HG03108 (cell line): ENCODE measurements at regions not wholly inside any gene's neighbourhood (a gene's known extent, or its start where the extent isn't known, plus 50 kb on each side); places are given as distances from the start of the nearest gene placed in this dataset.
"Not testable (repeated sequence)": the region's sequence is repeated elsewhere in the genome, so short reads cannot be mapped to it uniquely, and the experiment has no call there.

ENCODE experiments used
- ATAC-seq: cut with Tn5 transposase; IDR thresholded peaks from one replicate; pipeline ENCODE4 v1.9.1; 2021; ENCODE audit warnings: moderate library complexity; ENCODE audit not compliant: unreplicated experiment

DNA sequence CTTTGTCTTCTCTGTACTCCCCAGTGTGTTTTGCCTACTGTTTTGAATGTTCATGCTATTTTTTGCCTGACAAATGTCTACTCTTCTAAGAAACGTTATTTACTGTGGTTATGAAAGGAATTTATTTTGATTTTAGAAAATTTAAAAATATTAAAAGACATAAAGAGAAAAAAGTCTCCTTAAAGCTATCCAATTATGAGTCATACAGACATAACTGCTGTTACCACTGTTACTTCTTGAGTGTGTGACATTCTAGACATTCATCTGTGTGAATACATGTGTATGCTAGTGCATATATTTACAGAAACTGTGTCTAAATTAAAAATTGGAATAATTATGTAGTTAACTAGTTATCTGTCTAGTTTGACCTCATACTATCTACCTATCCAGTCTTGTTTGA, 187.6 kb upstream of the SGCG start:
- ATAC-seq, result no peak

DNA sequence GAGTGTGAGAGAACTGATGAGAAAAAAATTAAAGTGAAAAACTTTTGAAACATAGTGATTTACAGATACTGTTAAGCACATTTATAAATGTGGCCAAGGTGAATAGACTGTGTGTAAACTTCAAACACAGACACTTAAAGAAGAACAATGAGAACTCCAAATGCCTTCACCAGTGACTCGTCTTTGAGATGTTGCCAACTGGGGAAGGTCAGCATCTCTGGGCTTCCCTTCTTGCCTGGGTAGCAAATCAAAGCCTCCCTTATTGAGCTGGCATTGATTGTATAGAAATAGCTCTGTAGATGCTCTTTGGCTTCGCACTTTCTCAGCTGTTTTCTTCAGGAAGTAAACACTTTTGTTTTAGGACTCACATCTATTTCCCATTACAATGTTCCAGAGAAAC, 177.3 kb upstream of the SGCG start:
- ATAC-seq, result no peak

DNA sequence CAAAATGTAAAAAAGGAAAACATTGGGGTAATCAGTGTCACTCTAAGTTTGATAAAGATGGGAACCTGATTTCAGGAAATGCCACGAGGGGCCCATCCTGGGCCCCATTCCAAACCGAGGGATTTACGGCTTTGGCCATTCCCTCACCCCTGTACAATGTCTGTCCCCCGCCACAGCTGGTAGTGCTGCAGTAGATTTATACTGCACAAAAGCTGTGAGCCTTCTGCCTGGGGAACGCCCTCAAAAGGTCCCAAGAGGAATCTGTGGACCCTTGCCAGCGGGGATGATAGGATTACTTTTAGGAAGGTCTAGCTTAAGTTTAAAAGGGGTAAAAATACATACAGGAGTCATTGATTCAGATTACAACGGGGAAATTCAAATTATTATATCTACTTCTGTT, 173.4 kb upstream of the SGCG start:
- no peak for ATAC-seq

DNA sequence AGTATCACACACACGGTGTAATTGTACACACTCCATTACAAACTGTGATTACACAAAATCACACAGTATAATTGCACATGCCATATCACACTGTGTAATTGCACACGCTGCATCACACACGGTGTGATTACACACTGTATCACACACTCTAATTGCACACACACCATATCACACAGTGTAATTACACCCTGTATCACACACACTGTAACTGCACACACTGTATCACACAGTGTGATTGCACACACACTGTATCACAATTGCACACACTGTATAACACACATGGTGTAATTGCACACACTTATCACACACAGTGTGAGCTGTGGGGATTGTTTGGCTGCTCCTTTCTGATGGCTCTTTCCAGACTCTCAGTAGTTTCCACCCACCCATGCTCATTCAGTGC, 162.6 kb upstream of the SGCG start:
- ATAC-seq, result no peak

DNA sequence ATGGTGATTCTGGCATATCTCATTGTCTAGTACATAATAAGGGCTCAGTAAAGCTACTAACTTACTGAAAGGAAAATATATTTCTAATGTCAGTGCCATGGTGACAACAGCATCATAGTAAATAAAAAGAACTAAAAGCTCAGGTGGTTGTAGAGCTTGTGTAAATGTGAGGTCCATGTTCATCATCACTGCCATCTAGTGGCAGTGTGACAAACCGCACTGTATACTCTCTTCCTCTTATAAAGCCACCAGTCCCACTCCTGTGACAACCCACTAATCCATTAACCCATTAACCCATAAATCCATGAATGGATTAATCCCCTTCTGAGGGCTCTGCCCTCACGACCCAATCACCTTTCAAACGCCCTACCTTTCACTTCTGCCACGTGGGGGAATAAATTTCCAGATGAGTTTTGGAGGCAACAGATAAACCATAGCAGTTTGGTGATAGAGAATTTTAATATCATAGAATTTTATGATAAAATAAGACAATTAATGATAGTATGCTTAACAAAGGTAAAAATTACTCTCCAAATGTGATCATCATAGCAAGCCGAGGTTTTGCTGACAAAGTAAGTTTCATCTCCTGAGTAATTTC, 160.4 kb upstream of the SGCG start:
- ATAC-seq, result peak; percentile 92

DNA sequence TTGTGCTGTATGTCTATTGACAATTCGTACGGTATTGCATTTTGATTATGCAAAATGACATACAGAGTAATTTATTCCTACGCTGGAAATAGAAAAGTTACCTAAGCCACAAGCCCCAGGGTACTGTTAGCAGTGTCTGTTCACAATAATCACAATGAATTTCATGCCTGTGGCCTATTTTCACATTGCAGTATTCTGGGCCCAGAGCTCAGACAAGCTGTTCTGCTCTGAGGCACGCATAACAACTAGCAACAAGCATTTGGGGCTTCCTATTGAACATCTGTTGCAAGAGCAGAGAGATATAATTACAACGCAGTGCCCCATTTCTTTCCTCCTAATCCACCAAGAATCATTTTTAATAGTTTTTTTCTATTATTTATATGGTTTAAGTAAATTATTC, 158.9 kb upstream of the SGCG start:
- no peak for ATAC-seq

DNA sequence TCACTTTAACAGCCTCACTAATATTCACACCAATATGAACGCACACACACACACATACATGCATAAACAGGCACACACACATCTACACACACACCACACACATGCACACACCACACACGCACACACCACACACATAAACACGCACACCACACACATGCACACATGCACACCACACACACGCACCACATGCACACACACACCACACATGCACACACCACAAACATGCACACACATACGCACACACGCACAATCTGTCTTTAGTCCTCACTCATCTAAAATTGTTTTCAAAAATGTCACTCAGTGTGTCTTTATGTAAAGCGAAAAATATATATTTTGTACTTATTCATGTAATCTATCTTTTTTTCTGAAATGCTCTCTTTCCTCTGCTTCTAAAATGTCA, 158.1 kb upstream of the SGCG start:
- ATAC-seq, result no peak

DNA sequence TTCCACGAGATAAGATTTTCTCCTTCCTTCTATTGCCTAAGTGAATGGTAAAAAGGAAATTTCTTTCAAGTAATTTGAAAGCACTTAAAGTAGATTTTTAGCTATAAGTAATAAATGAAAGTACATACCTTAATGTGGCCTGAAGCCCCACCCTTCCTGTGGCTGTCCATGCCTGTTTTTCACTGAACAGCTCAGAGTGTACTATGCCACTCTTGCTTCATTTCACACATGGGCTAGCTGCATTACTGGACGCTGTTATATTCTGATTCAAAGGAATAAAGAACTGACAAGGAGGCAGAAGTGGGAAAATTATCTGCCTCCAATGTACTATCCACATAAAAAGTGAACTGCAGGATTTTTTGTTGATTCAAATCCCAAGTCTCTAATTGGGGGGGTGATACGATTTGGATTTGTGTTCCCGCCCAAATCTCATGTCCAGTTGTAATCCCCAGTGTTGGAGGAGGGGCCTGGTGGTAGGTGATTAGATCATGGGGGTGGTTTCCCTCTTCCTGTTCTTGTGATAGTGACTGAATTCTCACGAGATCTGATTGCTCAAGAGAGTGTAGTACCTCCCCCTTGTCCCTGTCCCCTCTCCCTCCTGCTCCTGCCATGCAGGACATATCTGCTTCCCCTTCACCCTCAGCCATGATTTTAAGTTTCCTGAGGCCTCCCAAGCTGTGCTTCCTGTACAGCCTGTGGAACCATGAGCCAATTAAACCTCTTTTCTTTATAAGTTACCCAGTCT, 154.7 kb upstream of the SGCG start:
- ATAC-seq, result no peak

DNA sequence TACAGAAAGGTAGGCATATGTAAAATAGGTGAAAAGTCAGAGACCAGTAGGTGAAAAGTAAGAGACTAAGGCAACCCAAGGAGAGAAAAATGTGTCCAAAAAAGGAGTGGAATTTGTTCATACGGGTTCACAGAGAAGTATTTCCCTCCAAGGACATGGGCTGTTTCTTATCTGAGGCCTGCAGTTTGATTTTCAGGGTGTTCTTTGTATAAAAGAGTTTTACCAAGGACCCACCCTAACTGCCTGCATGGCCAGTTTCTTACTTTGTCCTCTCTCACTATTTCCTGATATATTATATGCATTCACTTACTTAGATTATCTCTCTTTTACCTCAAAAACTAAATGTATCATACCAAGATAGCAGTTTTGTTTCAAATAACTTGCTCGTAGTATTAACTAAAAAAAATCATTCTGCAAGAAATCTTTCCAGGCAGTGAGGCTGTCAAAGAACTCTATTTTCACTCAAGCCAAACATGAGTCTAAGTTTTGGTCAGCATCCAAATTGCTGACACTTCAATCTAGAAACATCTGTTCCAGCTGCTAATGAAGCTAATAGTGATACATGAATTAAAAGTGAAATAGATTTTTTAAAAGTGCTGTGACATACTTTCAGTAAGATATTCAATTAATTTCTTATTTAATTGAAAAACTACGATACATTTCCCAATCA, 141.4 kb upstream of the SGCG start:
- ATAC-seq, result no peak

DNA sequence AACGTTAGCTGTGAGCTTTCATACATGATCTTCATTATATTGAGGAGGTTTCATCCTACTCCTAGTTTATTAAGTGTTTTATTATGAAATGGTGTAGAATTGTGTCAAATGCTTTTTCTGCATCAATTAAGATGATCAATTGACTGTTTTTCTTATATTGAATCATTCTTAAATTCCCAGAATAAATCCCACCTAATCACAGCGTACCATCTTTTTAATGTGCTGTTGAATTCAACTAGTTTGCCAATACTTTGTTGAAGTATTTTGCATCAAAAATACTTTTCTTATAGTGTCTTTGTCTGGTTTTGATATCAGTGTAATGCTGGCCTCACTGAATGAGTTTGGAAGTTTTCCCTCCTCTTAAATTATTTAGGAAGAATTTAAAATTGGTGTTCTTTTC, 138.6 kb upstream of the SGCG start:
- no peak for ATAC-seq

DNA sequence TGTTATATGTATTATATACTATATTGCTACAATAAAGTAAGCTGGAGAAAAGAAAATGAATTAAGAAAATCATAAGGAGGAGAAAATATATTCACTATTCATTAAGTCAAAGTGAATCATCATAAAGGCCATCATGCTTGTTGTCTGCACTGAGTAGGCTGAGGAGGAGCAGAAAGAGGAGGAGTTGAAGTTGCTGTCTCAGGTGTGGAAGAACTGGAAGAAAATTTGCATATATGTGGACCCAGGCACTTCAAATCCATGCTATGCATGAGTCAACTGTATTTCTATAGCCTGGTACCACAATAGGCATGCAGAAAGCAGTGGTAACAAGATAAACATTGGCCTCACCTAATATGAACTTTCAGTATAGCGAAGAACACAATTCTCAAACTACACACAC, 135.9 kb upstream of the SGCG start:
- ATAC-seq, result no peak

DNA sequence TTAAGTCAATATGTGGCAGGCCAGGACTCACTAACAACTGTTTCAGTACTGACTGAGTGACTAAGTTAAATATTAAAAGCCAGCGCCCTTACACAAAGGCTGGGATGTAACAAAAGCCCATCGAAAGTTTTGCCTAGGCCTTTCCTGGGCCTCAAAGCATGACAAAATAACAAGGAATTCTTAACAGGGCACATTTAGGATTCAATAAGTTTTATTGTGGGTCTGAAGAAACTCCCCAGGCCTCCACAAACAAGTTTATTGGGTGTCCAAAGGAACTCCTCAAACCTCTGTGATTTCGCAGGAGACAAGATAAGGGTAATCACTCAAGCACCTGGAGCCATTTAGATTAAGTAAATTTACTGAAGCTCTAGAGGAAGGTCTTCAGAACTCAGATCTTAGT, 130.7 kb upstream of the SGCG start:
- ATAC-seq, result no peak

DNA sequence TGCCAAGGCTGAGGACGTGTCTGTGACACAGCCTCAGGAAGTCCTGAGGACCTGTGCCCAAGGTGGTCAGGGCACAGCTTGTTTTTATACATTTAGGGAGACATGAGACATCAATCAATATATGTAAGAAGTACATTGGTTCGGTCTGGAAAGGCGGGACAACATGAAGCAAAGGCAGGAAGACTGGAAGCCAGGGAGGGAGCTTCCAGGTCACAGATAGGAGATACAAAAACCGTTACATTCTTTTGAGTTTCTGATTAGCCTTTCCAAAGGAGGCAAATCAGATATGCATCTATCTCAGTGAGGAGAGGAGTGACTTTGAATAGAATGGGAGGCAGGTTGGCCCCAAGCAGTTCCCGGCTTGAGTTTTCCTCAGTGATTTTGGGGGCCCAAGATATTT, 127.1 kb upstream of the SGCG start:
- not testable (repeated sequence) for ATAC-seq

DNA sequence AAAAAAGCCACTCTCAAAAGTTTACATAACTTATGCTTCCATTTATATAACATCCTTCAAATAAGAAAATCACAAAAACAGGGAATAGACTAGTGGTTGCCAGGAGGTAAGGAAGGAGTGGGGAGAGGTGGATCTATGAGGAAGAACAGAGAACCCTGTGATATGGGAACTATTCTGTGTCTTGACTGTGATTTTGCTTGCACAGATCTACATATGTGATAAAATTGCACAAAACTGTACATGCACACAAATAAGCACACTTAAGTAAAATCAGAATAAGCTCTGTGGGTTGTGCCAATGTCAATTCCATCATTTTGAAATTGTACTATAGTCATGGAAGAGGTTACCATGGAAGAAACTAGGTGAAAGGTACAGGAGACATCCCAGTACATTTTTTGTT, 121.6 kb upstream of the SGCG start:
- ATAC-seq, result no peak

DNA sequence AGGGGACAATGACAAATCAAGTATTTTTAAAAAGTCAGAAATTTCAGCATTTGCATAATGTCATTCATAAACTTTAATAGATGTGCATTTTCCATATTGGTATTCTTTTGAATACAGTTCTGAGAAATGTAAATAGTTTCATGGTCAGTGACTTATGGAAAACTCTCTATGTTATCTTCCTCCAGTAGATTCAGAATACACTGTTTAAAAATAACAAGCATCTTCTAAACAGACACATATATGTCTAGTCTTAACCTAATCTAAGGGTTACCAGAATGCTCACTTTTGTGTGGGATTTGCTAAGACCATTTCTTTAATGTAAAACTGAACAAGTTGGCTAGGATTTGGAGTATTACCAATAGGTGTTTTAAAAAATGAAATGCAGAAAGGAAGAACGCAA, 119.8 kb upstream of the SGCG start:
- ATAC-seq, result no peak

DNA sequence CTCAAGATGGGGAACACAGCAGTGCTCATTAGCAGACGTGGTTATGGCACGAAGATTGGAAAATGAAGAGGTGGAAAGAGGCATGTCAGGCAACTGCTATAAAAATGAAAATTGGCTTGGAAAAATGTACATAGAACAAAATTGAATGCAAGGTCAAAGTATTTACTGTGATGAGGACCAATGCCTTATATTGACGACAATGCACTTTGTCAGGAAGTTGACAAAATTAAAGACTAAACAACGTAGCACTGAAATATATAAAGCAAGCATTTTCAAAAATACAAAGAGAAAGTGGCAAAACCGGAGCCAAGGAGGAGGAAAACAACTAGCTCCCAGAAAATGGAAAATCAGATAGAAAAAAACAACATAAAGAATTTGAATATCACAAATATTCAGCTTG, 113.7 kb upstream of the SGCG start:
- no peak for ATAC-seq

DNA sequence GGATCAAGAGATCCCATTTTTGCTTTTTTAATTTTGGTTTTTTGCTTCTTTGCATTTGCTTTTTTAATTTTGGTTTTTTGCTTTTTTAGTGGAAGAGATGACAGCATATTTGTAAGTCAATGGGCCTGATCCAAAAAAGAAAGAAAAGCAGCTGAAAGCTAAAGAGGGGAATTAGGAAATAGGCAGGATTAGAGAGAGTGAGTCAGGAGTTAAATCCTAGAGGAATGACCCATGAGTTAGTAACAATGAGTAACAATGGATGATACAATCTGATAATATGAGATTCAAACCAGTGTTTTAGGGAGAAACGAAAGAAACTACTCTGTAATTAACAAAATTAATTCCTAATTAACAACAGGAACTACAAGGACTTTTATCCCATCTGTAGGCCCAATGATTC, 111.2 kb upstream of the SGCG start:
- ATAC-seq, result no peak

DNA sequence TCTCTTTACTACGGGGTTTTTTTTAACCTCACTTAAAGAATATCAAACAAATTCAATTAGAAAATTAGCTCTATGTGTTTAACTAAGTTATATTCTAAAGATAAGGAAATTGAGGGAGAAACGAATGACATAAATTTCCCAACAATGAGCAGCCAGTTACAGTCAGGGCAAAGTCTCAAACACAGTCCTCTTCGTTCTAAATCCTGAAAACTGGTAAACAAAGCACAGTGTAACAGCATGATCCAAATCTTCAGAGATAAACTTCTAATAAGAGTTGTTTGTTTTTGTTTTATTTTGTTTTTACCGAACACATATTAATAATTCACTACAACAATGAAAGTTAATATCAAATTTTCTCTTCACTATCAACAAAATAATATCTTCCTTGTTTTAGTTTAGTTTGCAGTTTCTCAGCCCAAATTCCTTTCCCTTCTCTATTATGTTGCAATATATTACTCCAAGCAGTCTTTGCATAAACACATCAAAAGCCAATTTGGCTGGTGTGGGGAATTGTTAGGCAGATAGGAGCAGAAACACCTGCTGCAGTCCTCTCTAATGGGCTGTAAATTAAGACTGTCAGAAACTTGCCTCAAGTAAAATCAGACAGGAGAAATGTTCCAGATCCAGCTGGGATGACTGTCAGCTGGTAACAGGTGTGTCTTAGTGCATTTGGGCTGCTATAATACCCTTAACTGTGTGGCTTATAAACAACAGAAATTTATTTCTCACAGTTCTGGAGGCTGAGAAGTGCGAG, 106.5 kb upstream of the SGCG start:
- ATAC-seq, result no peak

DNA sequence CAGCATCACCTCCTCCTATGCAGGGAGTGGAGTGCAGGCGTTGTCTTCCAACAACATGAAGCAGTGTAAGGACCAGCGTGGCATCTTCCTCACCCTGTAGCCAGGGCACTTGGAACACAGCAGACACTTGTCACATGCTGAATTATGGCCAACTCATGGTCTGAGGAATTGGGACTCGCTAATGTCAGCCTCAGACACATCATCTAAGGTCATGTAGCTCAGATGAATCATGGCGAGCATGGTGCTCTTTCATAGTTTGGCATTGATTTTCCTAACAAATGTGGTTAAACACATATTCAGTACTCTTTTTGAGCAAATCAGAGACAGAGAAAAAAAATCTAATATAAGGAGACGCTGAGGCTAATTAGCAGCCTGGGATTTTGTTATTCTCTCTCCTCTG, 99.6 kb upstream of the SGCG start:
- no peak for ATAC-seq

DNA sequence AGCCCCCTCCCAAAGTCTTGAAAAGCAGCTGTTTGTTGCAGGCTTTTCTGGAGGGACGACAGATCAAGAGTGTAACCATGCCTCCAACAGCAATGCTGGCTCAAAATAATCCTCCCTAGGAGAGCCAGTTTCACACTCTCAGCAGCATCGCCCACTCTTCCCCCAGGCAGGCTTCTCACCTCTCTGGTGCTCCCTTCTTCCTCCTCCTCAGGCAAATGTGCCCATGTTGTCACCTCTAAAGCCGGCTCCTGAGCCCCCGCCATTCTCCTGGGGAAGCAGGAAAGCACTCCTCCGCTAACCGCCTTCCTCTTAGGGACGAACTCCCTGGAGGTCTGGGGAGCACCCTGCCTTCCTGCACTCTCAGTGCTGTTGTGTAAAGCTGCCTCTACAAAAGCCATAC, 98.9 kb upstream of the SGCG start:
- ATAC-seq, result no peak

DNA sequence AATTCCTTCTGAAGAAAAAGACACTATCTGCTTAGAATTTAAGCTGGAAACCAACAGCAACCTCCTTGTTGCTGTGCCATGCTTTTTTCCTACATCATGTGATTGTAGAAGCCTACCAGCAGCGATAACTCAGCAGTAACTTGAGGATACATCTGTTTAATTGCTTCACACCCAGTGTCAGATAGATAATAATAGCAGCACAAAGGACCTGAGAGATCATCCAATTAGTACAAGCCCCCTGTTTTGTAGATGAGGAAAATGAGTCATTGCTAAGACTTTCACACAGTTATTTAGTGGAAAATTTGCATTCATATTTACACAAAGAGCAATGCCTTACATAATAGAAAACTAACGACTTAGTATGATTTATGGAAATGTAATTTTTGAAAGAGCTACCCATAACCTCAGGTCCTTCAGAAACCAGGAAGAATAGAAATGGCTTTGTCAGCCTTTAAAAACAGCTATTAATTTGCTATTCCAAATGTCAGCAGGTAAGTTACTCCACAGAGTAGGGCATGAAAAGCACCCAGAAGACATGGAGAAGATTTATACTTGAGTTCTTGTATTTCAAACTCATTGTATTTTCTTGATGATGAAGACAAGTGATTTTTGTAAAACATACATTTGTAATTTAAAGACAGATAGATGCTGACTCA, 93.7 kb upstream of the SGCG start:
- ATAC-seq, result no peak
